ENCODE measurements at regions not wholly inside any gene's neighbourhood (a gene's known extent, or its start where the extent isn't known, plus 50 kb on each side); places are given as distances from the start of the nearest gene placed in this dataset.
A peak's percentile ranks its signal among the peaks of the same experiment; 100 is the strongest.

GRCh38 chr3:104977719-104978118, 389.0 kb upstream of the ALCAM start:
- TF ChIP-seq CTCF (IDR thresholded peaks at IDR 0.05; ENCODE audit: insufficient read depth, low read depth, low read length, missing control alignments), result no peak

GRCh38 chr3:104982130-104982529, 384.6 kb upstream of the ALCAM start:
- no peak for DNase-seq (ENCODE audit: low read depth)
- H3K4me3 ChIP-seq (ENCODE audit: low read length), result no peak overlapping the region
- TF ChIP-seq CTCF (IDR thresholded peaks at IDR 0.05; ENCODE audit: insufficient read depth, low read depth, low read length, missing control alignments), result no peak

More at GRCh38 chr3:104977719-104978118, 389.0 kb upstream of the ALCAM start:
- no peak overlapping the region for H3K4me3 ChIP-seq (ENCODE audit: low read length)
- DNase-seq (ENCODE audit: low read depth), result no peak

GRCh38 chr3:104987859-104988258, 378.9 kb upstream of the ALCAM start:
- no peak overlapping the region for H3K4me3 ChIP-seq (ENCODE audit: low read length)
- no peak for DNase-seq (ENCODE audit: low read depth)
- no peak for TF ChIP-seq CTCF (IDR thresholded peaks at IDR 0.05; ENCODE audit: insufficient read depth, low read depth, low read length, missing control alignments)

- TF ChIP-seq CTCF (IDR thresholded peaks at IDR 0.05; ENCODE audit: insufficient read depth, low read depth, low read length, missing control alignments), result no peak
- peak; percentile 59 for DNase-seq (ENCODE audit: low read depth)
Observed at GRCh38 chr3:104988496-104988895, 378.2 kb upstream of the ALCAM start.

GRCh38 chr3:104989878-104990277, 376.8 kb upstream of the ALCAM start:
- TF ChIP-seq CTCF (IDR thresholded peaks at IDR 0.05; ENCODE audit: insufficient read depth, low read depth, low read length, missing control alignments), result no peak
- no peak overlapping the region for H3K4me3 ChIP-seq (ENCODE audit: low read length)
- no peak for DNase-seq (ENCODE audit: low read depth)

More at GRCh38 chr3:104988496-104988895, 378.2 kb upstream of the ALCAM start:
- H3K4me3 ChIP-seq (ENCODE audit: low read length), result no peak overlapping the region

- H3K4me3 ChIP-seq (ENCODE audit: low read length), result no peak overlapping the region
- TF ChIP-seq CTCF (IDR thresholded peaks at IDR 0.05; ENCODE audit: insufficient read depth, low read depth, low read length, missing control alignments), result no peak
- DNase-seq (ENCODE audit: low read depth), result no peak
Observed at GRCh38 chr3:104990758-104991157, 376.0 kb upstream of the ALCAM start.

- H3K4me3 ChIP-seq (ENCODE audit: low read length), result no peak overlapping the region
- DNase-seq (ENCODE audit: low read depth), result no peak
- TF ChIP-seq CTCF (IDR thresholded peaks at IDR 0.05; ENCODE audit: insufficient read depth, low read depth, low read length, missing control alignments), result no peak
Observed at GRCh38 chr3:104992676-104993075, 374.0 kb upstream of the ALCAM start.
